Mesenchymal stem cell (in vitro differentiated cells and primary cell): ENCODE measurements at regions not wholly inside any gene's neighbourhood (a gene's known extent, or its start where the extent isn't known, plus 50 kb on each side); places are given as distances from the start of the nearest gene placed in this dataset.

ENCODE experiments used
- DNase-seq: peaks from one replicate; pipeline ENCODE4 v3.0.0-alpha.2; 2013
- H2AFZ ChIP-seq: one replicate; pipeline ENCODE4 v1.6.1; 2013; ENCODE audit warnings: low read depth, mild to moderate bottlenecking, control low read depth, inconsistent platforms, low read length, moderate library complexity
- H2AK5ac ChIP-seq: 2 replicates; pipeline ENCODE4 v1.6.1; 2013; ENCODE audit warnings: low read length, moderate library complexity, mild to moderate bottlenecking, inconsistent platforms; ENCODE audit not compliant: severe bottlenecking
- H2BK120ac ChIP-seq: one replicate; pipeline ENCODE4 v1.6.1; 2013; ENCODE audit warnings: low read depth, mild to moderate bottlenecking, inconsistent platforms, low read length, moderate library complexity
- H2BK12ac ChIP-seq, 2 experiments: one replicate each; pipeline ENCODE4 v1.6.1; 2013; ENCODE audit warnings: inconsistent platforms in 2 of 2, low read length in 2 of 2, mild to moderate bottlenecking in 2 of 2, moderate library complexity in 2 of 2, control low read depth in 1 of 2
- H2BK15ac ChIP-seq: one replicate; pipeline ENCODE4 v1.6.1; 2013; ENCODE audit warnings: mild to moderate bottlenecking, low read depth, inconsistent platforms; ENCODE audit not compliant: poor library complexity, severe bottlenecking
- H2BK5ac ChIP-seq: 2 replicates; pipeline ENCODE4 v1.6.1; 2013; ENCODE audit warnings: low read depth, mild to moderate bottlenecking, low read length, control low read depth, inconsistent platforms; ENCODE audit not compliant: poor library complexity, severe bottlenecking
- H3K14ac ChIP-seq, 2 experiments: one replicate each; pipeline ENCODE4 v1.6.1; 2013; ENCODE audit warnings: inconsistent platforms in 2 of 2, low read length in 2 of 2, control low read depth in 1 of 2, mild to moderate bottlenecking in 1 of 2, moderate library complexity in 1 of 2
- H3K18ac ChIP-seq, 2 experiments: one replicate each; pipeline ENCODE4 v1.6.1; 2013; ENCODE audit warnings: inconsistent platforms in 2 of 2, low read length in 2 of 2, control low read depth in 1 of 2, low read depth in 1 of 2, mild to moderate bottlenecking in 1 of 2
- H3K23ac ChIP-seq, 2 experiments: one replicate each; pipeline ENCODE4 v1.6.1; 2013; ENCODE audit warnings: inconsistent platforms in 2 of 2, low read length in 2 of 2, mild to moderate bottlenecking in 2 of 2, moderate library complexity in 2 of 2, control low read depth in 1 of 2
- H3K27ac ChIP-seq: 2 replicates; pipeline ENCODE4 v1.5.1; 2013; ENCODE audit warnings: mild to moderate bottlenecking, moderate library complexity, low read length, control low read depth, inconsistent platforms; ENCODE audit not compliant: poor library complexity, severe bottlenecking
- H3K27me3 ChIP-seq, 2 experiments: 2 replicates each; pipeline versions ENCODE4 v1.6.1 to v1.7.0; 2013; ENCODE audit warnings: low read length in 2 of 2, mild to moderate bottlenecking in 2 of 2, moderate library complexity in 2 of 2, control low read depth in 1 of 2, inconsistent platforms in 1 of 2; ENCODE audit not compliant: control insufficient read depth in 1 of 2, insufficient read depth in 1 of 2
- H3K36me3 ChIP-seq, 2 experiments: 2 replicates each; pipeline versions ENCODE4 v1.6.1 to v1.7.0; 2013; ENCODE audit warnings: low read length in 2 of 2, control low read depth in 1 of 2, inconsistent platforms in 1 of 2, low read depth in 1 of 2, mild to moderate bottlenecking in 1 of 2; ENCODE audit not compliant: insufficient read depth in 2 of 2, control insufficient read depth in 1 of 2
- H3K4ac ChIP-seq, 2 experiments: one replicate each; pipeline ENCODE4 v1.6.1; 2013; ENCODE audit warnings: inconsistent platforms in 2 of 2, low read length in 2 of 2, mild to moderate bottlenecking in 2 of 2, moderate library complexity in 2 of 2, control low read depth in 1 of 2, low read depth in 1 of 2
- H3K4me1 ChIP-seq: 2 replicates; pipeline ENCODE4 v1.6.1; 2013; ENCODE audit warnings: low read depth, low read length, control low read depth; ENCODE audit not compliant: control insufficient read depth, insufficient read depth
- H3K4me2 ChIP-seq: 2 replicates; pipeline ENCODE4 v1.6.1; 2013; ENCODE audit warnings: low read length, mild to moderate bottlenecking, inconsistent platforms; ENCODE audit not compliant: poor library complexity, severe bottlenecking
- H3K4me3 ChIP-seq, 2 experiments: 2 replicates each; pipeline versions ENCODE4 v1.5.1 to v1.7.0; 2013; ENCODE audit warnings: low read length in 2 of 2, mild to moderate bottlenecking in 2 of 2, control low read depth in 1 of 2, low read depth in 1 of 2; ENCODE audit not compliant: insufficient read depth in 1 of 2
- H3K79me1 ChIP-seq: replicated peaks from 2 replicates; pipeline ENCODE4 v1.6.1; 2013; ENCODE audit warnings: mild to moderate bottlenecking, control low read depth, low read length, inconsistent platforms; ENCODE audit not compliant: poor library complexity, severe bottlenecking
- H3K9ac ChIP-seq: 2 replicates; pipeline ENCODE4 v1.7.0; 2013; ENCODE audit warnings: mild to moderate bottlenecking, low read length, moderate library complexity
- H3K9me3 ChIP-seq: 2 replicates; pipeline ENCODE4 v1.7.0; 2013; ENCODE audit warnings: mild to moderate bottlenecking, low read length; ENCODE audit not compliant: control insufficient read depth
- H4K8ac ChIP-seq: one replicate; pipeline ENCODE4 v1.6.1; 2013; ENCODE audit warnings: inconsistent platforms, mild to moderate bottlenecking, low read length, moderate library complexity
- H4K91ac ChIP-seq: one replicate; pipeline ENCODE4 v1.6.1; 2013; ENCODE audit warnings: mild to moderate bottlenecking, low read length, inconsistent platforms
- WGBS: methylation state at CpG from one replicate; pipeline ENCODE4 v1.1.7; 2013; ENCODE audit warnings: mixed read lengths; 5-methylcytosine and 5-hydroxymethylcytosine counted together

- Histone ChIP-seq H3K18ac (no peak overlapping the region), H3K4me2 (no peak overlapping the region), H3K9me3 (no peaks in the 10 kb centered on the region), H2BK120ac (no peak overlapping the region), H3K36me3 (no peaks in the 10 kb centered on the region), H4K8ac (no peak overlapping the region), H3K27me3 (no peaks in the 10 kb centered on the region), H2AFZ (no peak overlapping the region), H3K23ac (no peak overlapping the region), H2BK5ac (no peak overlapping the region), H3K4me3 (no peak overlapping the region), H2BK12ac (no peak overlapping the region), H3K4ac (no peak overlapping the region), H3K27ac (no peak overlapping the region), H3K9ac (no peak overlapping the region), H3K14ac (no peak overlapping the region), H3K4me1 (peaks cover 2% of the 10 kb centered on the region), H4K91ac (no peak overlapping the region), H3K79me1 (no peaks in the 10 kb centered on the region), H2BK15ac (no peak overlapping the region), H2AK5ac (no peak overlapping the region)
- DNase-seq: no peak
- WGBS: 100% methylated on average over 2 of the region's 4 CpGs
These were observed 50.6 kb upstream of the TES start for GRCh38 chr7:116159711-116160110.
